ENCODE measurements at regions not wholly inside any gene's neighbourhood (a gene's known extent, or its start where the extent isn't known, plus 50 kb on each side); places are given as distances from the start of the nearest gene placed in this dataset.

- Histone ChIP-seq H3K79me2 (ENCODE audit: insufficient read depth, low read length) (no peaks in the 10 kb centered on the region), H3K4me3 (replicated peaks in 1 of 2; ENCODE audit: low read depth in 1 of 2, low read length in 2 of 2) (no peak overlapping the region), H3K9me2 (ENCODE audit: insufficient read depth) (no peaks in the 10 kb centered on the region), H3K9me3 (ENCODE audit: control insufficient read depth in 1 of 2, insufficient read depth in 1 of 2, low read depth in 1 of 2, low read length in 2 of 2) (no peaks in the 10 kb centered on the region), H3K27ac (ENCODE audit: low read depth, low read length) (no peak overlapping the region), H3K36me3 (ENCODE audit: control insufficient read depth in 1 of 2, insufficient read depth in 2 of 2, low read length in 2 of 2) (no peaks in the 10 kb centered on the region), H3K4me1 (ENCODE audit: control insufficient read depth in 1 of 2, insufficient read depth in 2 of 2, low read length in 2 of 2) (no peaks in the 10 kb centered on the region), H4K20me1 (ENCODE audit: insufficient read depth) (no peaks in the 10 kb centered on the region), H3K4me2 (ENCODE audit: low read length) (no peak overlapping the region), H2AFZ (ENCODE audit: low read depth, low read length, poor library complexity, severe bottlenecking) (no peak overlapping the region), H3K9ac (ENCODE audit: low read length) (no peak overlapping the region), H3K27me3 (ENCODE audit: insufficient read depth, low read length) (no peaks in the 10 kb centered on the region)
- ATAC-seq: no peak
- TF ChIP-seq RAD21 (IDR thresholded peaks at IDR 0.05; ENCODE audit: low read depth): no peak
- TF ChIP-seq POLR2AphosphoS5 (IDR thresholded peaks at IDR 0.05; ENCODE audit: low read depth, low read length): no peak
- no peak for TF ChIP-seq TCF7L2 (IDR thresholded peaks at IDR 0.05; ENCODE audit: borderline replicate concordance, extremely low read depth, insufficient read depth, insufficient read length)
- TF ChIP-seq POLR2A (IDR thresholded peaks at IDR 0.05; ENCODE audit: borderline replicate concordance, extremely low read depth, insufficient read depth, insufficient read length): no peak
- TF ChIP-seq REST (IDR thresholded peaks at IDR 0.05; ENCODE audit: low read depth): no peak
- no peak for TF ChIP-seq CEBPB (IDR thresholded peaks at IDR 0.05; ENCODE audit: low read depth)
- TF ChIP-seq MAX (IDR thresholded peaks at IDR 0.05): no peak
- no peak for TF ChIP-seq ZFX (IDR thresholded peaks at IDR 0.05)
- TF ChIP-seq SP1 (IDR thresholded peaks at IDR 0.05; ENCODE audit: low read depth): no peak
- no peak for TF ChIP-seq EZH2 (IDR thresholded peaks at IDR 0.05)
- TF ChIP-seq FOSL1 (IDR thresholded peaks at IDR 0.05; ENCODE audit: low read depth): no peak
- TF ChIP-seq ELF1 (IDR thresholded peaks at IDR 0.05; ENCODE audit: borderline replicate concordance, low read depth): no peak
- no peak for TF ChIP-seq EZH2phosphoT487 (IDR thresholded peaks at IDR 0.05; ENCODE audit: borderline replicate concordance)
- TF ChIP-seq CTCF (IDR thresholded peaks at IDR 0.05 in 2 of 3, conservative IDR thresholded peaks at IDR 0.05 in 1 of 3; ENCODE audit: borderline replicate concordance in 1 of 3, insufficient read depth in 1 of 3, low read depth in 2 of 3, low read length in 2 of 3): no peak
- no peak for TF ChIP-seq ATF3 (IDR thresholded peaks at IDR 0.05)
- RAD21 ChIA-PET (ENCODE audit: low non-redundant PET in 1 of 2, low total read pairs in 2 of 2, uncharacterized antibody in 2 of 2, unreplicated experiment in 2 of 2): no interaction called here
- POLR2A ChIA-PET: no interaction called here
- intact Hi-C loops (cut with micrococcal nuclease): loop anchor here (5.0 to 10.0 kb wide), 5 partner anchors 98 to 1973 kb away; no protein-coding TSS in a partner anchor
- no peak for DNase-seq (ENCODE audit: low read depth, low spot score)
- CTCF ChIA-PET: no interaction called here
- no TSS peak for BruUV-seq (replicated peaks)
These were observed 157.6 kb upstream of the TMTC2 start for GRCh38 chr12:82529101-82529500.
